ENCODE measurements at regions not wholly inside any gene's neighbourhood (a gene's known extent, or its start where the extent isn't known, plus 50 kb on each side); places are given as distances from the start of the nearest gene placed in this dataset.

DNA sequence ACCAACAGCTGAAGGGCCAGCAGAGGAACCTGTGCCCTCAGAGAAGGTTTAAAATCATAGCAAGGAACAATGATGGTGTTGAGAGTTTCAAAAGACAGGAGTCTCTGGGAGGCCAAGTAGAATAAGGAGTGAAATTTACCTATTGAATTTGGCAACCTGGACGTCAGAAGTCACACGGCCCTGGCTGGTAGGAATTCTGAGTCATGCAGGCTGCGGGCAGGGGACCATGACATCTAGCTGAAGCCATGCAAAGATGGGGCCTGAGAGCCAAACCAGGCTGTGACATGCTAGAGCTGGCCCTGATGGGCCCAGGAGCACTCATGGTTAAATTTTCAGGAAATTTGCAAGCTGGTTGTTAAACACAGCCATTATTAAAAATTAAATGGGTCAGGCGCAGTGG, 64.0 kb upstream of the SNX9 start:
- TF ChIP-seq, protein P1, sequence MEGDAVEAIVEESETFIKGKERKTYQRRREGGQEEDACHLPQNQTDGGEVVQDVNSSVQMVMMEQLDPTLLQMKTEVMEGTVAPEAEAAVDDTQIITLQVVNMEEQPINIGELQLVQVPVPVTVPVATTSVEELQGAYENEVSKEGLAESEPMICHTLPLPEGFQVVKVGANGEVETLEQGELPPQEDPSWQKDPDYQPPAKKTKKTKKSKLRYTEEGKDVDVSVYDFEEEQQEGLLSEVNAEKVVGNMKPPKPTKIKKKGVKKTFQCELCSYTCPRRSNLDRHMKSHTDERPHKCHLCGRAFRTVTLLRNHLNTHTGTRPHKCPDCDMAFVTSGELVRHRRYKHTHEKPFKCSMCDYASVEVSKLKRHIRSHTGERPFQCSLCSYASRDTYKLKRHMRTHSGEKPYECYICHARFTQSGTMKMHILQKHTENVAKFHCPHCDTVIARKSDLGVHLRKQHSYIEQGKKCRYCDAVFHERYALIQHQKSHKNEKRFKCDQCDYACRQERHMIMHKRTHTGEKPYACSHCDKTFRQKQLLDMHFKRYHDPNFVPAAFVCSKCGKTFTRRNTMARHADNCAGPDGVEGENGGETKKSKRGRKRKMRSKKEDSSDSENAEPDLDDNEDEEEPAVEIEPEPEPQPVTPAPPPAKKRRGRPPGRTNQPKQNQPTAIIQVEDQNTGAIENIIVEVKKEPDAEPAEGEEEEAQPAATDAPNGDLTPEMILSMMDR (IDR thresholded peaks at IDR 0.05) = no peak
- TF ChIP-seq POLR2A (IDR thresholded peaks at IDR 0.05) = no peak
